SK-N-SH (cell line): ENCODE measurements at regions not wholly inside any gene's neighbourhood (a gene's known extent, or its start where the extent isn't known, plus 50 kb on each side); places are given as distances from the start of the nearest gene placed in this dataset.

Experiments
- CTCF ChIA-PET: fragments of 300-600, 350-600 bp; formaldehyde crosslinking; extraction: SDS; loops from one replicate; lab custom pipeline; 2021; lab: Yijun Ruan, JAX
- POLR2A ChIA-PET: fragments of 350-600 bp; sonication (Branson Sonifier 250); formaldehyde crosslinking; extraction: SDS; loops from one replicate; lab custom pipeline; 2020; ENCODE audit warnings: antibody characterized with exemption, inconsistent platforms; lab: Yijun Ruan, JAX
- DNase-seq: peaks from one replicate; pipeline ENCODE4 v3.0.0; 2012
- H2AFZ ChIP-seq: fragments of 200-600 bp; sonication (generic); 2 replicates; pipeline ENCODE4 v1.8.1; 2016; ENCODE audit warnings: antibody characterized with exemption, mild to moderate bottlenecking, low read depth
- H3F3A ChIP-seq: fragments of 200-600 bp; sonication (generic); replicated peaks from 2 replicates; pipeline ENCODE3; 2016; ENCODE audit warnings: antibody characterized with exemption, mild to moderate bottlenecking; ENCODE audit not compliant: insufficient read depth
- H3K27ac ChIP-seq, 2 experiments: fragments of 200-500 bp in 1 of 2; fragments of 200-600 bp in 1 of 2; sonication (Bioruptor generic) in 1 of 2; sonication (generic), shearing (Covaris generic) in 1 of 2; 2 replicates each; pipeline versions ENCODE4 v1.5.1 to v1.6.1; 2014 to 2016; ENCODE audit warnings: low read depth in 2 of 2, inconsistent platforms in 1 of 2, low read length in 1 of 2, mild to moderate bottlenecking in 1 of 2, mixed read lengths in 1 of 2
- H3K27me3 ChIP-seq: fragments of 200-600 bp; sonication (generic), shearing (Covaris generic); 2 replicates; pipeline ENCODE4 v1.6.1; 2016; ENCODE audit warnings: mixed run types; ENCODE audit not compliant: insufficient read depth
- H3K36me3 ChIP-seq, 2 experiments: fragments of 200-500 bp in 1 of 2; fragments of 200-600 bp in 1 of 2; sonication (Bioruptor generic) in 1 of 2; sonication (generic) in 1 of 2; replicated peaks in 1 of 2; 2 replicates each; pipeline versions ENCODE3 to v1.5.1; 2014 to 2016; ENCODE audit warnings: low read length in 1 of 2, mild to moderate bottlenecking in 1 of 2; ENCODE audit not compliant: insufficient read depth in 2 of 2, control insufficient read depth in 1 of 2
- H3K4me1 ChIP-seq, 2 experiments: fragments of 200-500 bp in 1 of 2; fragments of 200-600 bp in 1 of 2; sonication (Bioruptor generic) in 1 of 2; sonication (generic), shearing (Covaris generic) in 1 of 2; 2 replicates each; pipeline versions ENCODE4 v1.5.1 to v1.6.1; 2014 to 2016; ENCODE audit warnings: low read depth in 1 of 2, low read length in 1 of 2, mixed run types in 1 of 2; ENCODE audit not compliant: insufficient read depth in 2 of 2, control insufficient read depth in 1 of 2
- H3K4me2 ChIP-seq: fragments of 200-600 bp; sonication (generic), shearing (Covaris generic); 2 replicates; pipeline ENCODE4 v1.6.1; 2017; ENCODE audit warnings: mixed run types
- H3K4me3 ChIP-seq, 2 experiments: fragments of 200-500 bp in 1 of 2; fragments of 200-600 bp in 1 of 2; sonication (Bioruptor generic) in 1 of 2; sonication (generic), shearing (Covaris generic) in 1 of 2; 2 replicates each; pipeline versions ENCODE4 v1.5.1 to v1.8.1; 2014 to 2016; ENCODE audit warnings: low read depth in 2 of 2, inconsistent platforms in 1 of 2, low read length in 1 of 2, mild to moderate bottlenecking in 1 of 2, mixed read lengths in 1 of 2, moderate library complexity in 1 of 2
- H3K79me2 ChIP-seq: fragments of 200-600 bp; sonication (generic); 2 replicates; pipeline ENCODE4 v1.8.1; 2017; ENCODE audit warnings: mild to moderate bottlenecking; ENCODE audit not compliant: insufficient read depth
- H3K9ac ChIP-seq: fragments of 200-600 bp; sonication (generic); 2 replicates; pipeline ENCODE4 v1.6.1; 2017; ENCODE audit warnings: mixed run types
- H3K9me2 ChIP-seq: fragments of 200-600 bp; sonication (generic); 2 replicates; pipeline ENCODE4 v1.6.1; 2017; ENCODE audit warnings: mixed run types
- H3K9me3 ChIP-seq: fragments of 200-600 bp; sonication (generic); 2 replicates; pipeline ENCODE4 v1.6.1; 2017; ENCODE audit warnings: mixed run types, mild to moderate bottlenecking, moderate library complexity
- H4K20me1 ChIP-seq: fragments of 200-600 bp; sonication (generic); 2 replicates; pipeline ENCODE4 v1.6.1; 2017; ENCODE audit warnings: mild to moderate bottlenecking, mixed run types; ENCODE audit not compliant: insufficient read depth
- CHD2 ChIP-seq: fragments of 150-350 bp; IDR thresholded peaks from 2 replicates; pipeline ENCODE4 v1.6.1; 2018; ENCODE audit warnings: low read length; ENCODE audit not compliant: partially characterized antibody
- CTCF ChIP-seq: fragments of 200-600 bp; sonication (generic); IDR thresholded peaks from 2 replicates; pipeline ENCODE4 v1.6.1; 2017; ENCODE audit warnings: antibody characterized with exemption, mild to moderate bottlenecking, moderate library complexity
- FOSL2 ChIP-seq: IDR thresholded peaks from 2 replicates; pipeline ENCODE4 v1.4.0; 2012; ENCODE audit warnings: low read depth, mild to moderate bottlenecking, moderate library complexity, borderline replicate concordance
- JUND ChIP-seq: IDR thresholded peaks from 2 replicates; pipeline ENCODE4 v1.4.0; 2012
- MEF2A ChIP-seq: IDR thresholded peaks from 2 replicates; pipeline ENCODE4 v1.4.0; 2012; ENCODE audit warnings: low read depth, borderline replicate concordance
- MXI1 ChIP-seq: IDR thresholded peaks from 2 replicates; pipeline ENCODE4 v1.6.1; 2012; ENCODE audit warnings: mild to moderate bottlenecking, low read depth, low read length, improper control_type of control experiment
- NFIC ChIP-seq: IDR thresholded peaks from 2 replicates; pipeline ENCODE4 v1.4.0; 2012; ENCODE audit warnings: borderline replicate concordance
- RAD21 ChIP-seq: IDR thresholded peaks from 2 replicates; pipeline ENCODE4 v1.6.1; 2012; ENCODE audit warnings: mild to moderate bottlenecking, low read length
- REST ChIP-seq: IDR thresholded peaks from 2 replicates; pipeline ENCODE4 v1.6.1; 2012; ENCODE audit warnings: mild to moderate bottlenecking, low read depth, low read length, moderate library complexity
- RFX5 ChIP-seq: IDR thresholded peaks from 2 replicates; pipeline ENCODE4 v1.6.1; 2012; ENCODE audit warnings: mild to moderate bottlenecking, improper control_type of control experiment, low read length
- RXRA ChIP-seq: IDR thresholded peaks from 2 replicates; pipeline ENCODE4 v1.4.0; 2012; ENCODE audit warnings: low read depth, mild to moderate bottlenecking, borderline replicate concordance
- SIN3A ChIP-seq: IDR thresholded peaks from 2 replicates; pipeline ENCODE4 v1.6.1; 2012; ENCODE audit warnings: low read depth, mild to moderate bottlenecking, low read length, moderate library complexity, borderline replicate concordance
- SMC3 ChIP-seq: IDR thresholded peaks from 2 replicates; pipeline ENCODE4 v1.6.1; 2012; ENCODE audit warnings: low read depth, low read length, improper control_type of control experiment
- USF2 ChIP-seq: fragments of 150-350 bp; IDR thresholded peaks from 2 replicates; pipeline ENCODE4 v1.6.1; 2017; ENCODE audit warnings: antibody characterized with exemption, low read length, low read depth, borderline replicate concordance
- YY1 ChIP-seq: IDR thresholded peaks from 2 replicates; pipeline ENCODE4 v1.4.0; 2012; ENCODE audit warnings: low read depth, mild to moderate bottlenecking
- ZBTB33 ChIP-seq: IDR thresholded peaks from 2 replicates; pipeline ENCODE4 v1.4.0; 2012; ENCODE audit warnings: low read depth, borderline replicate concordance
- WGBS: methylation state at CpG from one replicate; pipeline ENCODE4 v1.1.6; 2017; ENCODE audit warnings: low lambda C conversion rate; 5-methylcytosine and 5-hydroxymethylcytosine counted together

GRCh38 chr2:176691471-176691870, 422.2 kb downstream of the MTX2 start:
- Histone ChIP-seq H3K4me3 (no peak overlapping the region), H3K4me2 (no peak overlapping the region), H3K27ac (no peak overlapping the region), H3K9ac (no peak overlapping the region), H3K9me2 (no peaks in the 10 kb centered on the region), H4K20me1 (no peaks in the 10 kb centered on the region), H3K27me3 (no peaks in the 10 kb centered on the region), H3K4me1 (peaks cover 0 to 12% of the 10 kb centered on the region in 2 experiments; a peak in 2 of 4 replicates), H3F3A (no peaks in the 10 kb centered on the region), H2AFZ (no peak overlapping the region)
- CTCF ChIA-PET = no interaction called here
- DNase-seq = no peak
- 38% methylated on average over 2 of the region's 2 CpGs for WGBS
- no peak for TF ChIP-seq FOSL2
- TF ChIP-seq USF2 = no peak
- TF ChIP-seq JUND = no peak
- no peak for TF ChIP-seq RAD21
- no peak for TF ChIP-seq MXI1
- TF ChIP-seq YY1 = no peak
- TF ChIP-seq ZBTB33 = no peak
- no peak for TF ChIP-seq SIN3A
- no peak for TF ChIP-seq SMC3
- TF ChIP-seq CTCF = no peak
- TF ChIP-seq MEF2A = no peak
- TF ChIP-seq, all 33 proteins: peak for 0
- Histone ChIP-seq H3K9me3 (no peaks in the 10 kb centered on the region), H3K79me2 (no peaks in the 10 kb centered on the region), H3K36me3 (no peaks in the 10 kb centered on the region)
- POLR2A ChIA-PET = no interaction called here

GRCh38 chr2:176692533-176692932, 423.3 kb downstream of the MTX2 start:
- Histone ChIP-seq H3K27ac (no peak overlapping the region), H3K36me3 (no peaks in the 10 kb centered on the region), H2AFZ (no peak overlapping the region), H3K27me3 (no peaks in the 10 kb centered on the region), H3K79me2 (no peaks in the 10 kb centered on the region), H3K4me1 (peaks cover 0 to 12% of the 10 kb centered on the region in 2 experiments; a peak in 2 of 4 replicates), H3F3A (no peaks in the 10 kb centered on the region), H3K9ac (no peak overlapping the region), H3K9me3 (no peaks in the 10 kb centered on the region), H3K4me2 (no peak overlapping the region), H4K20me1 (no peaks in the 10 kb centered on the region), H3K4me3 (no peak overlapping the region), H3K9me2 (no peaks in the 10 kb centered on the region)
- CTCF ChIA-PET = interaction anchor here (1.0 to 1.3 kb wide), 2 partner anchors 10 to 39 kb away, joined by 3 read pairs; no protein-coding TSS in a partner anchor
- POLR2A ChIA-PET = no interaction called here
- 92% methylated on average over 1 of the region's 1 CpG for WGBS
- no peak for DNase-seq
- no peak for TF ChIP-seq CHD2
- TF ChIP-seq REST = no peak
- no peak for TF ChIP-seq RFX5
- TF ChIP-seq NFIC = no peak
- TF ChIP-seq SMC3 = no peak
- TF ChIP-seq RXRA = no peak
- TF ChIP-seq CTCF = no peak
- TF ChIP-seq USF2 = no peak
- TF ChIP-seq MXI1 = no peak
